ENCODE measurements at regions not wholly inside any gene's neighbourhood (a gene's known extent, or its start where the extent isn't known, plus 50 kb on each side); places are given as distances from the start of the nearest gene placed in this dataset.

GRCh38 chr14:101369916-101370592 is 191.2 kb upstream of the DIO3 start:
- no peak for DNase-seq (ENCODE audit: low read depth)
- no peak overlapping the region for H3K4me3 ChIP-seq (ENCODE audit: low read length)
- TF ChIP-seq CTCF (IDR thresholded peaks at IDR 0.05; ENCODE audit: insufficient read depth, low read depth, low read length, missing control alignments), result no peak

- no peak overlapping the region for H3K4me3 ChIP-seq (ENCODE audit: low read length)
- DNase-seq (ENCODE audit: low read depth), result no peak
- TF ChIP-seq CTCF (IDR thresholded peaks at IDR 0.05; ENCODE audit: insufficient read depth, low read depth, low read length, missing control alignments), result no peak
These were observed 190.4 kb upstream of the DIO3 start for GRCh38 chr14:101370593-101371569.

- no peak for TF ChIP-seq CTCF (IDR thresholded peaks at IDR 0.05; ENCODE audit: insufficient read depth, low read depth, low read length, missing control alignments)
- no peak overlapping the region for H3K4me3 ChIP-seq (ENCODE audit: low read length)
- DNase-seq (ENCODE audit: low read depth), result no peak
These were observed 189.2 kb upstream of the DIO3 start for GRCh38 chr14:101371799-101372793.

GRCh38 chr14:101372894-101373620 is 188.2 kb upstream of the DIO3 start:
- no peak overlapping the region for H3K4me3 ChIP-seq (ENCODE audit: low read length)
- TF ChIP-seq CTCF (IDR thresholded peaks at IDR 0.05; ENCODE audit: insufficient read depth, low read depth, low read length, missing control alignments), result no peak
- no peak for DNase-seq (ENCODE audit: low read depth)

- no peak for DNase-seq (ENCODE audit: low read depth)
- no peak for TF ChIP-seq CTCF (IDR thresholded peaks at IDR 0.05; ENCODE audit: insufficient read depth, low read depth, low read length, missing control alignments)
- H3K4me3 ChIP-seq (ENCODE audit: low read length), result no peak overlapping the region
These were observed 187.5 kb upstream of the DIO3 start for GRCh38 chr14:101373690-101374295.

Measured in epithelial cell of esophagus (primary cell).